Gastroesophageal sphincter (tissue), 4 donors: ENCODE measurements at regions not wholly inside any gene's neighbourhood (a gene's known extent, or its start where the extent isn't known, plus 50 kb on each side); places are given as distances from the start of the nearest gene placed in this dataset.

ENCODE experiments used
- ATAC-seq: fragments of 150-250 bp; one replicate; pipeline ENCODE4 v1.9.1; 2016; ENCODE audit warnings: mild to moderate bottlenecking, moderate library complexity
- H3K27ac ChIP-seq, 4 donors: fragments of 200-600 bp; sonication (generic) in 3 of 4; 1 replicate in 3 of 4; 2 replicates in 1 of 4; pipeline ENCODE4 v1.5.1; 2016 to 2019
- H3K27me3 ChIP-seq: fragments of 200-600 bp; sonication (generic); one replicate; pipeline ENCODE4 v1.5.1; 2019
- H3K36me3 ChIP-seq, 2 donors: fragments of 200-600 bp; sonication (generic); one replicate each; pipeline ENCODE4 v1.5.1; 2019; ENCODE audit warnings: control low read depth in 1 of 2
- H3K4me1 ChIP-seq, 3 donors: fragments of 200-600 bp; sonication (generic); 1 replicate in 2 of 3; 2 replicates in 1 of 3; pipeline ENCODE4 v1.5.1; 2016 to 2019; ENCODE audit warnings: control low read depth in 2 of 3
- H3K4me3 ChIP-seq, 2 donors: fragments of 200-600 bp; sonication (generic); one replicate each; pipeline ENCODE4 v1.5.1; 2019; ENCODE audit warnings: mild to moderate bottlenecking in 1 of 2, moderate library complexity in 1 of 2
- H3K9me3 ChIP-seq, 3 donors: fragments of 200-600 bp; sonication (generic); one replicate each; pipeline ENCODE4 v1.5.1; 2017 to 2019; ENCODE audit warnings: control low read depth in 2 of 3
- CTCF ChIP-seq, 4 experiments: fragments of 200-600 bp in 2 of 4; fragments of 450-650 bp in 2 of 4; sonication (generic) in 1 of 4; IDR thresholded peaks; one replicate each; pipeline ENCODE4 v1.5.1; 2017 to 2019; ENCODE audit warnings: antibody characterized with exemption in 4 of 4, mild to moderate bottlenecking in 2 of 4, moderate library complexity in 2 of 4
- EP300 ChIP-seq: sonication (generic); formaldehyde crosslinking; IDR thresholded peaks from one replicate; pipeline ENCODE4 v1.6.1; 2017; ENCODE audit warnings: antibody characterized with exemption, mild to moderate bottlenecking
- POLR2A ChIP-seq, 2 donors: fragments of 450-650 bp; IDR thresholded peaks; one replicate each; pipeline ENCODE4 v1.6.1; 2017; ENCODE audit warnings: antibody characterized with exemption in 2 of 2, mild to moderate bottlenecking in 2 of 2, moderate library complexity in 1 of 2
- POLR2AphosphoS5 ChIP-seq: sonication (generic); formaldehyde crosslinking; IDR thresholded peaks from one replicate; pipeline ENCODE4 v1.6.1; 2017; ENCODE audit warnings: antibody characterized with exemption
- WGBS, 2 donors: methylation state at CpG; one replicate each; pipeline ENCODE4 v1.1.5; 2018; ENCODE audit warnings: low coverage in 1 of 2; 5-methylcytosine and 5-hydroxymethylcytosine counted together

- no peak for TF ChIP-seq CTCF (IDR thresholded peaks at IDR 0.05)
- peak; percentile 34 to 36 for TF ChIP-seq POLR2A (IDR thresholded peaks at IDR 0.05)
- TF ChIP-seq EP300, result no peak
- no peak for TF ChIP-seq POLR2AphosphoS5
- ATAC-seq, result peak; percentile 94
- WGBS, 2 donors, result 0% methylated on average over 1 of the region's 57 CpGs; no CpG with 5 or more reads in 1 of the 2 donors
- H3K9me3 ChIP-seq, result no peaks in the 10 kb centered on the region
- H3K4me3 ChIP-seq, result peak overlapping the region; percentile 57 to 92
- H3K4me1 ChIP-seq, result no peaks in the 10 kb centered on the region
- H3K27me3 ChIP-seq, result no peaks in the 10 kb centered on the region
- H3K27ac ChIP-seq, result peak overlapping the region; percentile 64 to 86 (median 84)
- H3K36me3 ChIP-seq, result no peaks in the 10 kb centered on the region
Observed at GRCh38 chr9:6703898-6704639, 53.7 kb upstream of the KDM4C start.

GRCh38 chr9:6702707-6703106, 55.1 kb upstream of the KDM4C start:
- no peaks in the 10 kb centered on the region for H3K9me3 ChIP-seq
- H3K27ac ChIP-seq, result no peak overlapping the region
- H3K27me3 ChIP-seq, result no peaks in the 10 kb centered on the region
- no peak for ATAC-seq
- no peaks in the 10 kb centered on the region for H3K4me1 ChIP-seq
- 74 to 92% methylated on average over 2 to 3 of the region's 7 CpGs for WGBS, 2 donors
- no peaks in the 10 kb centered on the region for H3K36me3 ChIP-seq
- H3K4me3 ChIP-seq, result no peak overlapping the region
- no peak for TF ChIP-seq POLR2AphosphoS5
- TF ChIP-seq EP300, result no peak
- TF ChIP-seq CTCF (IDR thresholded peaks at IDR 0.05), result no peak
- TF ChIP-seq POLR2A (IDR thresholded peaks at IDR 0.05), result no peak

- WGBS, 2 donors, result 79% methylated on average over 9 of the region's 9 CpGs; no CpG with 5 or more reads in 1 of the 2 donors
- no peak for ATAC-seq
- Histone ChIP-seq H3K9me3 (no peaks in the 10 kb centered on the region), H3K27ac (no peak overlapping the region), H3K36me3 (no peaks in the 10 kb centered on the region), H3K27me3 (no peaks in the 10 kb centered on the region), H3K4me3 (no peak overlapping the region), H3K4me1 (no peaks in the 10 kb centered on the region)
- TF ChIP-seq POLR2AphosphoS5 (no peak), CTCF (IDR thresholded peaks at IDR 0.05) (no peak), EP300 (no peak), POLR2A (IDR thresholded peaks at IDR 0.05) (no peak)
Observed at GRCh38 chr9:6696178-6696577, 50.6 kb upstream of the GLDC start.

- Histone ChIP-seq H3K4me1 (no peaks in the 10 kb centered on the region), H3K36me3 (no peaks in the 10 kb centered on the region), H3K9me3 (no peaks in the 10 kb centered on the region), H3K27ac (no peak overlapping the region), H3K4me3 (no peak overlapping the region), H3K27me3 (no peaks in the 10 kb centered on the region)
- no peak for ATAC-seq
- no peak for TF ChIP-seq POLR2AphosphoS5
- TF ChIP-seq CTCF (IDR thresholded peaks at IDR 0.05), result no peak
- TF ChIP-seq EP300, result no peak
- no peak for TF ChIP-seq POLR2A (IDR thresholded peaks at IDR 0.05)
- 74 to 76% methylated on average over 3 to 6 of the region's 7 CpGs for WGBS, 2 donors
Observed at GRCh38 chr9:6695121-6695814, 49.7 kb upstream of the GLDC start.
